K562 (cell line): ENCODE measurements at regions not wholly inside any gene's neighbourhood (a gene's known extent, or its start where the extent isn't known, plus 50 kb on each side); places are given as distances from the start of the nearest gene placed in this dataset.

ENCODE experiments used
- ATAC-seq: fragments of 200-7000 bp; cut with Tn5 transposase; 3 replicates; pipeline ENCODE4 v1.9.1; 2020; ENCODE audit warnings: moderate library complexity
- BruUV-seq: library from RNA; stranded (reverse); fragments of 400-500 nt; replicated peaks from 2 replicates; lab custom pipeline; 2021; lab: Mats Ljungman, UMichigan
- CTCF ChIA-PET: fragments of 300-600 bp; formaldehyde crosslinking; extraction: SDS; loops from one replicate; lab custom pipeline; 2021; ENCODE audit warnings: low intra/inter-chr PET ratio; lab: Yijun Ruan, JAX
- POLR2A ChIA-PET: fragments of 300-600, 350-650 bp; sonication (Branson Sonifier 250); formaldehyde crosslinking; extraction: SDS; loops from one replicate; lab custom pipeline; 2021; ENCODE audit warnings: antibody characterized with exemption, inconsistent platforms; lab: Yijun Ruan, JAX
- DNase-seq, 4 experiments: peaks; one replicate each; pipeline versions ENCODE4 v3.0.0 to v3.0.0-alpha.2; 2011 to 2018; ENCODE audit warnings: low spot score in 3 of 4, mixed read lengths in 3 of 4; ENCODE audit errors: extremely low read depth in 1 of 4
- FAIRE-seq: peaks from 2 replicates; lab custom pipeline; 2011; peaks lifted over from hg19 to GRCh38; lab: Jason Lieb, UNC
- H2AFZ ChIP-seq: 2 replicates; pipeline ENCODE4 v1.6.0; 2011; ENCODE audit warnings: low read depth, low read length, control low read depth, inconsistent platforms
- H3K27ac ChIP-seq: fragments of 200-600 bp; 3 replicates; pipeline ENCODE4 v1.8.0; 2011; ENCODE audit warnings: low read depth, mild to moderate bottlenecking, control low read depth, inconsistent platforms, low read length, moderate library complexity, mixed read lengths; ENCODE audit errors: extremely low read depth
- H3K27me3 ChIP-seq, 2 experiments: fragments of 300-600 bp in 1 of 2; 2 replicates in 1 of 2; 3 replicates in 1 of 2; pipeline versions ENCODE4 v1.6.0 to v1.8.0; 2011; ENCODE audit warnings: inconsistent platforms in 2 of 2, low read length in 2 of 2, mild to moderate bottlenecking in 1 of 2, mixed read lengths in 1 of 2, moderate library complexity in 1 of 2; ENCODE audit not compliant: control insufficient read depth in 2 of 2, insufficient read depth in 2 of 2
- H3K36me3 ChIP-seq: fragments of 300-600 bp; 3 replicates; pipeline ENCODE4 v1.8.0; 2011; ENCODE audit warnings: mild to moderate bottlenecking, low read length, inconsistent platforms; ENCODE audit not compliant: control insufficient read depth, insufficient read depth
- H3K4me1 ChIP-seq, 2 experiments: fragments of 200-600 bp in 1 of 2; replicated peaks in 1 of 2; 2 replicates in 1 of 2; 3 replicates in 1 of 2; pipeline versions ENCODE4 v1.5.1 to v1.8.0; 2011; ENCODE audit warnings: inconsistent platforms in 2 of 2, low read length in 2 of 2, mild to moderate bottlenecking in 1 of 2, mixed read lengths in 1 of 2, moderate library complexity in 1 of 2; ENCODE audit not compliant: control insufficient read depth in 2 of 2, insufficient read depth in 2 of 2
- H3K4me2 ChIP-seq: 2 replicates; pipeline ENCODE4 v1.6.1; 2011; ENCODE audit warnings: low read length, control low read depth, inconsistent platforms, mixed read lengths; ENCODE audit not compliant: insufficient read depth
- H3K4me3 ChIP-seq: fragments of 200-600 bp; sonication (generic), shearing (Covaris generic); 2 replicates; pipeline ENCODE4 v1.5.1; 2016; ENCODE audit warnings: control low read depth, inconsistent platforms
- H3K79me2 ChIP-seq: fragments of 200-600 bp; 3 replicates; pipeline ENCODE4 v1.8.0; 2011; ENCODE audit warnings: low read length, inconsistent platforms; ENCODE audit not compliant: control insufficient read depth, insufficient read depth
- H3K9ac ChIP-seq, 2 experiments: 2 replicates each; pipeline versions ENCODE4 v1.6.0 to v1.6.1; 2011; ENCODE audit warnings: low read depth in 2 of 2, low read length in 2 of 2, control low read depth in 1 of 2, inconsistent platforms in 1 of 2, mild to moderate bottlenecking in 1 of 2, mixed read lengths in 1 of 2; ENCODE audit not compliant: insufficient read depth in 1 of 2
- H3K9me1 ChIP-seq: one replicate; pipeline ENCODE4 v1.6.0; 2011; ENCODE audit warnings: inconsistent platforms, mild to moderate bottlenecking, low read length, moderate library complexity; ENCODE audit not compliant: control insufficient read depth, insufficient read depth
- H3K9me3 ChIP-seq: replicated peaks from 2 replicates; pipeline ENCODE4 v1.5.1; 2011; ENCODE audit warnings: low read depth, low read length, inconsistent platforms; ENCODE audit not compliant: control insufficient read depth, insufficient read depth
- H4K20me1 ChIP-seq: replicated peaks from 2 replicates; pipeline ENCODE4 v1.6.1; 2011; ENCODE audit warnings: low read length, inconsistent platforms, mixed read lengths; ENCODE audit not compliant: control insufficient read depth, insufficient read depth
- HDAC6 ChIP-seq: IDR thresholded peaks from 2 replicates; pipeline ENCODE4 v1.6.1; 2012; ENCODE audit warnings: low read depth, mild to moderate bottlenecking, control low read depth, inconsistent platforms, low read length, moderate library complexity
- JUNB ChIP-seq: fragments of 450-650 bp; formaldehyde crosslinking; conservative IDR thresholded peaks from 2 replicates; pipeline ENCODE4 v1.4.0; 2020; ENCODE audit warnings: mild to moderate bottlenecking
- TFAP4 ChIP-seq: sonication (generic); formaldehyde crosslinking; IDR thresholded peaks from 2 replicates; pipeline ENCODE4 v1.8.0; 2022; ENCODE audit warnings: missing genetic modification reagents, mild to moderate bottlenecking, moderate library complexity, borderline replicate concordance
- ZNF224 ChIP-seq: sonication (generic); formaldehyde crosslinking; IDR thresholded peaks from 2 replicates; pipeline ENCODE4 v1.8.0; 2022; ENCODE audit warnings: mild to moderate bottlenecking, missing genetic modification reagents
- ZNF518B ChIP-seq: fragments of 250-450 bp; sonication (Bioruptor Pico); IDR thresholded peaks from 2 replicates; pipeline ENCODE4 v1.5.0; 2021; ENCODE audit warnings: mild to moderate bottlenecking, moderate library complexity
- WGBS: fragments of 100-300 bp; shearing (Covaris generic); methylation state at CpG from one replicate; pipeline ENCODE4 v1.1.6; 2016; ENCODE audit warnings: low coverage, mixed read lengths; ENCODE audit not compliant: insufficient coverage; ENCODE audit errors: missing lambda C conversion rate; 5-methylcytosine and 5-hydroxymethylcytosine counted together
- in situ Hi-C: fragments of 300-500 bp; cut with MboI; formaldehyde crosslinking; loops from 4 replicates; pipeline ENCODE4 v1.15.0; 2018; ENCODE audit warnings: inconsistent platforms, mixed read lengths
- intact Hi-C: fragments of 100-400 bp; cut with micrococcal nuclease; formaldehyde crosslinking; loops from 2 replicates; pipeline ENCODE4 v1.14.2; 2022

- TF ChIP-seq TFAP4 (no peak), ZNF224 (CRISPR knock-in tag) (no peak)
Measured at GRCh38 chr7:110129159-110129558, 961.8 kb upstream of the LRRN3 start (continued).

DNA sequence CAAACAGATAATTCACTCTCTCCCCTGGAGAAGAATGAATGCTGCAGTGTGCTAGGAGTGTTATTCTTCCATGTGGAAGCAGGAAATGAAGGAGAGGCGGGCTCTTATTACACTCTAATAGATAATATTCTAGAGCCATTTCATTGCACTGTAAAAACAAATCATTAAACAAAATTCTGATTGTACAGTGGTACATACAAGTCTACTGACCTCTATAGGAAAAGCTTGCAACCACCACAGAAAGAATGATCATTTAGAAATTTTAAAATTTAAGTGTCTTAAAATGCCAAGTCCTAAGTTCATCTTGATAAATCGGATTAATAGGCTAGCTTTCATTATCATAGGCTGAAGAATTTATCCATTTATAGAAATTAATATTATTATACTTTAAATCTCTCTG, 960.3 kb upstream of the LRRN3 start:
- CTCF ChIA-PET: no interaction called here
- H3K4me1 ChIP-seq: no peaks in the 10 kb centered on the region
- H2AFZ ChIP-seq: no peak overlapping the region
- H3K27ac ChIP-seq: no peak overlapping the region
- TF ChIP-seq ZNF518B (CRISPR knock-in tag) (no peak), JUNB (CRISPR knock-in tag) (no peak), HDAC6 (no peak)
- DNase-seq: no peak
- FAIRE-seq: no peak
- WGBS: 2% methylated on average over 2 of the region's 2 CpGs
- no peaks in the 10 kb centered on the region for H3K27me3 ChIP-seq
- no peak for ATAC-seq
- POLR2A ChIA-PET: no interaction called here
- no peak overlapping the region for H3K4me2 ChIP-seq
- intact Hi-C loops (no loop called here), in situ Hi-C loops (no loop called here)
- no peaks in the 10 kb centered on the region for H3K79me2 ChIP-seq
- H3K9me1 ChIP-seq: no peaks in the 10 kb centered on the region
- no peaks in the 10 kb centered on the region for H3K36me3 ChIP-seq
- no peaks in the 10 kb centered on the region for H4K20me1 ChIP-seq
- H3K9me3 ChIP-seq: no peaks in the 10 kb centered on the region; the same call in 1 of the 2 replicates
- H3K4me3 ChIP-seq: no peak overlapping the region
- no TSS peak for BruUV-seq
- H3K9ac ChIP-seq: no peak overlapping the region
